Mammary epithelial cell (primary cell): ENCODE measurements at regions not wholly inside any gene's neighbourhood (a gene's known extent, or its start where the extent isn't known, plus 50 kb on each side); places are given as distances from the start of the nearest gene placed in this dataset.

Experiments used
- CTCF ChIP-seq, 2 donors: IDR thresholded peaks in 1 of 2; conservative IDR thresholded peaks in 1 of 2; 2 replicates each; pipeline ENCODE4 v1.5.1; 2011 to 2012; ENCODE audit warnings: inconsistent platforms in 2 of 2, low read length in 2 of 2, mild to moderate bottlenecking in 2 of 2, control low read depth in 1 of 2, low read depth in 1 of 2; ENCODE audit not compliant: insufficient read depth in 1 of 2; ENCODE audit errors: extremely low read depth in 1 of 2
- EZH2 ChIP-seq: IDR thresholded peaks from 2 replicates; pipeline ENCODE4 v1.6.1; 2012; ENCODE audit warnings: low read length, inconsistent platforms, borderline replicate concordance

GRCh38 chr9:12604164-12604821, 88.9 kb upstream of the TYRP1 start:
- TF ChIP-seq CTCF (conservative IDR thresholded peaks at IDR 0.05 in 1 of 2, IDR thresholded peaks at IDR 0.05 in 1 of 2; ENCODE audit: extremely low read depth in 1 of 2, insufficient read depth in 1 of 2, low read depth in 1 of 2, low read length in 2 of 2) (no peak), EZH2 (no peak)
